HG03457 (cell line): ENCODE measurements at regions not wholly inside any gene's neighbourhood (a gene's known extent, or its start where the extent isn't known, plus 50 kb on each side); places are given as distances from the start of the nearest gene placed in this dataset.

Source experiments
- ATAC-seq: cut with Tn5 transposase; IDR thresholded peaks from one replicate; pipeline ENCODE4 v1.9.1; 2021; ENCODE audit warnings: moderate number of reproducible peaks; ENCODE audit not compliant: unreplicated experiment

- ATAC-seq, result no peak
Observed at GRCh38 chr2:187139469-187139868, 290.5 kb upstream of the ZSWIM2 start.

GRCh38 chr2:187138265-187138664, 289.3 kb upstream of the ZSWIM2 start:
- no peak for ATAC-seq

GRCh38 chr2:187136646-187137045, 287.7 kb upstream of the ZSWIM2 start:
- ATAC-seq, result no peak

- no peak for ATAC-seq
Observed at GRCh38 chr2:187134306-187134705, 285.3 kb upstream of the ZSWIM2 start.

GRCh38 chr2:187129868-187130267, 280.9 kb upstream of the ZSWIM2 start:
- no peak for ATAC-seq

GRCh38 chr2:187129306-187129705, 280.3 kb upstream of the ZSWIM2 start:
- no peak for ATAC-seq

GRCh38 chr2:187126247-187127005, 277.5 kb upstream of the ZSWIM2 start:
- ATAC-seq, result no peak

- no peak for ATAC-seq
Observed at GRCh38 chr2:187125318-187125717, 276.3 kb upstream of the ZSWIM2 start.

GRCh38 chr2:187124529-187124928, 275.6 kb upstream of the ZSWIM2 start:
- ATAC-seq, result no peak

- no peak for ATAC-seq
Observed at GRCh38 chr2:187118331-187119099, 269.5 kb upstream of the ZSWIM2 start.

GRCh38 chr2:187117483-187117882, 268.5 kb upstream of the ZSWIM2 start:
- ATAC-seq, result no peak

GRCh38 chr2:187115627-187116026, 266.7 kb upstream of the ZSWIM2 start:
- ATAC-seq, result no peak

- ATAC-seq, result no peak
Observed at GRCh38 chr2:187107001-187107400, 258.0 kb upstream of the ZSWIM2 start.

- no peak for ATAC-seq
Observed at GRCh38 chr2:187105218-187105617, 256.2 kb upstream of the ZSWIM2 start.

- ATAC-seq, result no peak
Observed at GRCh38 chr2:187102381-187102780, 253.4 kb upstream of the ZSWIM2 start.

- ATAC-seq, result no peak
Observed at GRCh38 chr2:187098154-187098553, 249.2 kb upstream of the ZSWIM2 start.

GRCh38 chr2:187093771-187094412, 244.9 kb upstream of the ZSWIM2 start:
- ATAC-seq, result no peak

GRCh38 chr2:187091664-187092063, 242.7 kb upstream of the ZSWIM2 start:
- no peak for ATAC-seq

GRCh38 chr2:187084524-187084923, 235.6 kb upstream of the ZSWIM2 start:
- ATAC-seq, result no peak

GRCh38 chr2:187081461-187081860, 232.5 kb upstream of the ZSWIM2 start:
- no peak for ATAC-seq

- no peak for ATAC-seq
Observed at GRCh38 chr2:187079901-187080300, 230.9 kb upstream of the ZSWIM2 start.

GRCh38 chr2:187078297-187078696, 229.3 kb upstream of the ZSWIM2 start:
- ATAC-seq, result no peak
